K562 (cell line): ENCODE measurements at regions not wholly inside any gene's neighbourhood (a gene's known extent, or its start where the extent isn't known, plus 50 kb on each side); places are given as distances from the start of the nearest gene placed in this dataset.

Experiments
- ATAC-seq: fragments of 200-7000 bp; cut with Tn5 transposase; 3 replicates; pipeline ENCODE4 v1.9.1; 2020; ENCODE audit warnings: moderate library complexity
- BruUV-seq: library from RNA; stranded (reverse); fragments of 400-500 nt; replicated peaks from 2 replicates; lab custom pipeline; 2021; lab: Mats Ljungman, UMichigan
- CTCF ChIA-PET: fragments of 300-600 bp; formaldehyde crosslinking; extraction: SDS; loops from one replicate; lab custom pipeline; 2021; ENCODE audit warnings: low intra/inter-chr PET ratio; lab: Yijun Ruan, JAX
- POLR2A ChIA-PET: fragments of 300-600, 350-650 bp; sonication (Branson Sonifier 250); formaldehyde crosslinking; extraction: SDS; loops from one replicate; lab custom pipeline; 2021; ENCODE audit warnings: antibody characterized with exemption, inconsistent platforms; lab: Yijun Ruan, JAX
- DNase-seq, 4 experiments: peaks; one replicate each; pipeline versions ENCODE4 v3.0.0 to v3.0.0-alpha.2; 2011 to 2018; ENCODE audit warnings: low spot score in 3 of 4, mixed read lengths in 3 of 4; ENCODE audit errors: extremely low read depth in 1 of 4
- FAIRE-seq: peaks from 2 replicates; lab custom pipeline; 2011; peaks lifted over from hg19 to GRCh38; lab: Jason Lieb, UNC
- H2AFZ ChIP-seq: 2 replicates; pipeline ENCODE4 v1.6.0; 2011; ENCODE audit warnings: low read depth, low read length, control low read depth, inconsistent platforms
- H3K27ac ChIP-seq: fragments of 200-600 bp; 3 replicates; pipeline ENCODE4 v1.8.0; 2011; ENCODE audit warnings: low read depth, mild to moderate bottlenecking, control low read depth, inconsistent platforms, low read length, moderate library complexity, mixed read lengths; ENCODE audit errors: extremely low read depth
- H3K27me3 ChIP-seq, 2 experiments: fragments of 300-600 bp in 1 of 2; 2 replicates in 1 of 2; 3 replicates in 1 of 2; pipeline versions ENCODE4 v1.6.0 to v1.8.0; 2011; ENCODE audit warnings: inconsistent platforms in 2 of 2, low read length in 2 of 2, mild to moderate bottlenecking in 1 of 2, mixed read lengths in 1 of 2, moderate library complexity in 1 of 2; ENCODE audit not compliant: control insufficient read depth in 2 of 2, insufficient read depth in 2 of 2
- H3K36me3 ChIP-seq: fragments of 300-600 bp; 3 replicates; pipeline ENCODE4 v1.8.0; 2011; ENCODE audit warnings: mild to moderate bottlenecking, low read length, inconsistent platforms; ENCODE audit not compliant: control insufficient read depth, insufficient read depth
- H3K4me1 ChIP-seq, 2 experiments: fragments of 200-600 bp in 1 of 2; replicated peaks in 1 of 2; 2 replicates in 1 of 2; 3 replicates in 1 of 2; pipeline versions ENCODE4 v1.5.1 to v1.8.0; 2011; ENCODE audit warnings: inconsistent platforms in 2 of 2, low read length in 2 of 2, mild to moderate bottlenecking in 1 of 2, mixed read lengths in 1 of 2, moderate library complexity in 1 of 2; ENCODE audit not compliant: control insufficient read depth in 2 of 2, insufficient read depth in 2 of 2
- H3K4me2 ChIP-seq: 2 replicates; pipeline ENCODE4 v1.6.1; 2011; ENCODE audit warnings: low read length, control low read depth, inconsistent platforms, mixed read lengths; ENCODE audit not compliant: insufficient read depth
- H3K4me3 ChIP-seq: fragments of 200-600 bp; sonication (generic), shearing (Covaris generic); 2 replicates; pipeline ENCODE4 v1.5.1; 2016; ENCODE audit warnings: control low read depth, inconsistent platforms
- H3K79me2 ChIP-seq: fragments of 200-600 bp; 3 replicates; pipeline ENCODE4 v1.8.0; 2011; ENCODE audit warnings: low read length, inconsistent platforms; ENCODE audit not compliant: control insufficient read depth, insufficient read depth
- H3K9ac ChIP-seq, 2 experiments: 2 replicates each; pipeline versions ENCODE4 v1.6.0 to v1.6.1; 2011; ENCODE audit warnings: low read depth in 2 of 2, low read length in 2 of 2, control low read depth in 1 of 2, inconsistent platforms in 1 of 2, mild to moderate bottlenecking in 1 of 2, mixed read lengths in 1 of 2; ENCODE audit not compliant: insufficient read depth in 1 of 2
- H3K9me1 ChIP-seq: one replicate; pipeline ENCODE4 v1.6.0; 2011; ENCODE audit warnings: inconsistent platforms, mild to moderate bottlenecking, low read length, moderate library complexity; ENCODE audit not compliant: control insufficient read depth, insufficient read depth
- H3K9me3 ChIP-seq: replicated peaks from 2 replicates; pipeline ENCODE4 v1.5.1; 2011; ENCODE audit warnings: low read depth, low read length, inconsistent platforms; ENCODE audit not compliant: control insufficient read depth, insufficient read depth
- H4K20me1 ChIP-seq: replicated peaks from 2 replicates; pipeline ENCODE4 v1.6.1; 2011; ENCODE audit warnings: low read length, inconsistent platforms, mixed read lengths; ENCODE audit not compliant: control insufficient read depth, insufficient read depth
- CREB5 ChIP-seq: fragments of 250-450 bp; sonication (Bioruptor Pico); IDR thresholded peaks from 2 replicates; pipeline ENCODE4 v1.5.0; 2020; ENCODE audit warnings: mild to moderate bottlenecking
- SREBF1 ChIP-seq: fragments of 150-350 bp; IDR thresholded peaks from 2 replicates; pipeline ENCODE4 v1.6.1; 2014; ENCODE audit warnings: antibody characterized with exemption, low read depth, low read length, borderline replicate concordance
- WGBS: fragments of 100-300 bp; shearing (Covaris generic); methylation state at CpG from one replicate; pipeline ENCODE4 v1.1.6; 2016; ENCODE audit warnings: low coverage, mixed read lengths; ENCODE audit not compliant: insufficient coverage; ENCODE audit errors: missing lambda C conversion rate; 5-methylcytosine and 5-hydroxymethylcytosine counted together
- in situ Hi-C: fragments of 300-500 bp; cut with MboI; formaldehyde crosslinking; loops from 4 replicates; pipeline ENCODE4 v1.15.0; 2018; ENCODE audit warnings: inconsistent platforms, mixed read lengths
- intact Hi-C: fragments of 100-400 bp; cut with micrococcal nuclease; formaldehyde crosslinking; loops from 2 replicates; pipeline ENCODE4 v1.14.2; 2022
- TF ChIP-seq, protein P1 (sequence below): fragments of 450-650 bp; formaldehyde crosslinking; IDR thresholded peaks from 2 replicates; pipeline ENCODE4 v1.4.0; 2020; ENCODE audit warnings: mild to moderate bottlenecking

DNA sequence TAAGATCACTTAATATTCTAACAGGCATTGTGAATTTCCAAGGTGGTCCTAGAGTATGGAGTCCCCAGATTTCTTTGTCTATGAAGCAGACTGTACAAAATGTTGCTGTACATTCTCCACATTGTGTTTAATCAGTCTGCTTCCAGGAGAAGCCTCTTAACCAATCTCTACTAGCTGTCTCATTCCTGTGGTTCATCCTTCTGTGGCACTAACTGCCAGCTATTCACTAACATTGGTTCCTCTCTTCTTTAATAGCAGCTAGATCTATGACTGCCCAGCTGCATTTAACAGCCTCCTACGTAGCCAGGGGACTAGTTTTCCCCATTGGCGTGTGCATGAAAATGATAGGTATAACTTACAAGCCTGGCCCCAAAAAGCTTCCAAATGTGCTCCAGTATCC is 395.4 kb downstream of the SAMD5 start:
- ATAC-seq (no peak), DNase-seq (no peak), FAIRE-seq (no peak)
- H3K27ac ChIP-seq, result no peak overlapping the region
- CTCF ChIA-PET, result no interaction called here
- no peak overlapping the region for H2AFZ ChIP-seq
- in situ Hi-C loops (no loop called here), intact Hi-C loops (no loop called here)
- H4K20me1 ChIP-seq, result 0 out of 2 replicates have a peak, but pooled peaks cover 7% of the 10 kb centered on the region
- no peak overlapping the region for H3K4me3 ChIP-seq
- no peaks in the 10 kb centered on the region for H3K36me3 ChIP-seq
- 62% methylated on average over 2 of the region's 2 CpGs for WGBS
- no peaks in the 10 kb centered on the region for H3K9me3 ChIP-seq
- no TSS peak for BruUV-seq
- H3K9ac ChIP-seq, result no peak overlapping the region
- no peaks in the 10 kb centered on the region for H3K9me1 ChIP-seq
- no peaks in the 10 kb centered on the region for H3K27me3 ChIP-seq
- H3K79me2 ChIP-seq, result no peaks in the 10 kb centered on the region
- TF ChIP-seq CREB5 (CRISPR knock-in tag) (no peak), SREBF1 (no peak)
- TF ChIP-seq, protein P1, sequence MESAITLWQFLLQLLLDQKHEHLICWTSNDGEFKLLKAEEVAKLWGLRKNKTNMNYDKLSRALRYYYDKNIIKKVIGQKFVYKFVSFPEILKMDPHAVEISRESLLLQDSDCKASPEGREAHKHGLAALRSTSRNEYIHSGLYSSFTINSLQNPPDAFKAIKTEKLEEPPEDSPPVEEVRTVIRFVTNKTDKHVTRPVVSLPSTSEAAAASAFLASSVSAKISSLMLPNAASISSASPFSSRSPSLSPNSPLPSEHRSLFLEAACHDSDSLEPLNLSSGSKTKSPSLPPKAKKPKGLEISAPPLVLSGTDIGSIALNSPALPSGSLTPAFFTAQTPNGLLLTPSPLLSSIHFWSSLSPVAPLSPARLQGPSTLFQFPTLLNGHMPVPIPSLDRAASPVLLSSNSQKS, result no peak
- H3K4me2 ChIP-seq, result no peak overlapping the region
- POLR2A ChIA-PET, result interaction anchor here (0.7 kb wide), 1 partner anchor 20 kb away, joined by 3 read pairs; no protein-coding TSS in a partner anchor
- no peaks in the 10 kb centered on the region; a peak in 1 of 5 replicates for H3K4me1 ChIP-seq
